Karpas-422 (cell line): ENCODE measurements at regions not wholly inside any gene's neighbourhood (a gene's known extent, or its start where the extent isn't known, plus 50 kb on each side); places are given as distances from the start of the nearest gene placed in this dataset.
"Not testable (repeated sequence)": the region's sequence is repeated elsewhere in the genome, so short reads cannot be mapped to it uniquely, and the experiment has no call there.

Source experiments
- DNase-seq: peaks from one replicate; pipeline ENCODE4 v3.0.0-alpha.2; 2015
- H2AFZ ChIP-seq: fragments of 200-600 bp; sonication (generic); 2 replicates; pipeline ENCODE4 v1.6.1; 2014; ENCODE audit warnings: antibody characterized with exemption, low read length, mixed read lengths
- H3K27ac ChIP-seq: fragments of 200-600 bp; sonication (generic); 2 replicates; pipeline ENCODE4 v1.5.1; 2014; ENCODE audit warnings: mild to moderate bottlenecking, low read length, moderate library complexity
- H3K27me3 ChIP-seq: fragments of 200-600 bp; sonication (generic); 2 replicates; pipeline ENCODE4 v1.6.1; 2014; ENCODE audit warnings: low read length, mixed read lengths
- H3K36me3 ChIP-seq: fragments of 200-600 bp; sonication (generic); 2 replicates; pipeline ENCODE4 v1.6.1; 2014; ENCODE audit warnings: low read length, mixed read lengths; ENCODE audit not compliant: insufficient read depth
- H3K4me1 ChIP-seq: fragments of 200-600 bp; sonication (generic); 2 replicates; pipeline ENCODE4 v1.6.1; 2014; ENCODE audit warnings: mild to moderate bottlenecking, low read length, mixed read lengths
- H3K4me2 ChIP-seq: fragments of 200-600 bp; sonication (generic); 2 replicates; pipeline ENCODE4 v1.6.1; 2014; ENCODE audit warnings: low read length, low read depth, mild to moderate bottlenecking; ENCODE audit not compliant: poor library complexity, severe bottlenecking
- H3K4me3 ChIP-seq: fragments of 200-600 bp; sonication (generic); 2 replicates; pipeline ENCODE4 v1.5.1; 2014; ENCODE audit warnings: mild to moderate bottlenecking, antibody characterized with exemption, low read length, mixed read lengths
- H3K79me2 ChIP-seq: fragments of 200-600 bp; sonication (generic); 2 replicates; pipeline ENCODE4 v1.6.1; 2014; ENCODE audit warnings: mild to moderate bottlenecking, low read length, mixed read lengths
- H3K9ac ChIP-seq: fragments of 200-600 bp; sonication (generic); 2 replicates; pipeline ENCODE4 v1.6.0; 2014; ENCODE audit warnings: low read length
- H3K9me2 ChIP-seq: fragments of 200-600 bp; sonication (generic), shearing (Covaris generic); replicated peaks from 2 replicates; pipeline ENCODE4 v1.6.0; 2014; ENCODE audit warnings: mild to moderate bottlenecking, low read length, moderate library complexity; ENCODE audit not compliant: insufficient read depth
- H3K9me3 ChIP-seq: fragments of 300-700, 200-600 bp; sonication (generic); 2 replicates; pipeline ENCODE4 v1.6.1; 2014; ENCODE audit warnings: low read length, mixed read lengths
- H4K20me1 ChIP-seq: fragments of 200-600 bp; sonication (generic); 2 replicates; pipeline ENCODE4 v1.6.1; 2014; ENCODE audit warnings: mild to moderate bottlenecking, antibody characterized with exemption, low read length, low read depth; ENCODE audit not compliant: insufficient read depth

- Histone ChIP-seq H3K4me2 (no peak overlapping the region), H3K79me2 (no peaks in the 10 kb centered on the region), H3K36me3 (no peaks in the 10 kb centered on the region), H4K20me1 (no peaks in the 10 kb centered on the region), H2AFZ (no peak overlapping the region), H3K4me3 (no peak overlapping the region), H3K27me3 (no peaks in the 10 kb centered on the region), H3K9me3 (no peaks in the 10 kb centered on the region), H3K9ac (no peak overlapping the region), H3K9me2 (no peaks in the 10 kb centered on the region), H3K27ac (no peak overlapping the region), H3K4me1 (no peaks in the 10 kb centered on the region)
- no peak for DNase-seq
Measured at GRCh38 chr5:116779846-116780245, 205.2 kb upstream of the SEMA6A start.

- Histone ChIP-seq H3K4me2 (no peak overlapping the region), H3K9ac (no peak overlapping the region), H2AFZ (no peak overlapping the region), H4K20me1 (no peaks in the 10 kb centered on the region), H3K9me3 (no peaks in the 10 kb centered on the region), H3K27me3 (no peaks in the 10 kb centered on the region), H3K36me3 (no peaks in the 10 kb centered on the region), H3K4me1 (no peaks in the 10 kb centered on the region), H3K79me2 (no peaks in the 10 kb centered on the region), H3K4me3 (no peak overlapping the region), H3K27ac (no peak overlapping the region), H3K9me2 (no peaks in the 10 kb centered on the region)
- DNase-seq = no peak
Measured at GRCh38 chr5:116778651-116779280, 204.1 kb upstream of the SEMA6A start.

GRCh38 chr5:116778032-116778431, 203.4 kb upstream of the SEMA6A start:
- Histone ChIP-seq H3K4me1 (no peaks in the 10 kb centered on the region), H2AFZ (no peak overlapping the region), H4K20me1 (no peaks in the 10 kb centered on the region), H3K27ac (no peak overlapping the region), H3K4me2 (no peak overlapping the region), H3K79me2 (no peaks in the 10 kb centered on the region), H3K4me3 (no peak overlapping the region), H3K9me2 (no peaks in the 10 kb centered on the region), H3K9ac (no peak overlapping the region), H3K36me3 (no peaks in the 10 kb centered on the region), H3K27me3 (no peaks in the 10 kb centered on the region), H3K9me3 (no peaks in the 10 kb centered on the region)
- no peak for DNase-seq

- H3K27me3 ChIP-seq = no peaks in the 10 kb centered on the region
- no peak overlapping the region for H3K4me3 ChIP-seq
- no peaks in the 10 kb centered on the region for H3K9me2 ChIP-seq
Measured at GRCh38 chr5:116773926-116774325, 199.3 kb upstream of the SEMA6A start.

DNA sequence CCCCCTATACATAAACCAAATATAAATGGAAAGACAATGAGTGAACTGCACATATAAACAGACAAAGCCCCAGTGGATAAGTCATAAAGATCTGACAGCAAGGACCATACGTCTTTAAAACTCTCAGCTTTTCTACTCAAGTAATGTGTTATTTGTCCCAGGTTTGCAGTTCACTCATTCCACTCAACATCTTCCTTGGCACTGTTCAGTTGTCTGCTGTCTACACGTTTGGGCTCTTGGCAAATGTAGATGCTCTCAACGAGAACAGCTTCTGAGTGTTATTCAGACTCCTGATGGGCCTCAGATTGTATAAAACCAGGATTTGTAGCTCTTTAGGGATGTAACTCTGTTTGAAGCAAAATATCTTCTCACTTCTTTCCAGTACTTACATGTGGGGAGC, 198.2 kb upstream of the SEMA6A start:
- no peaks in the 10 kb centered on the region for H3K9me3 ChIP-seq
- no peak overlapping the region for H3K4me3 ChIP-seq
- no peak overlapping the region for H3K4me2 ChIP-seq
- H4K20me1 ChIP-seq = no peaks in the 10 kb centered on the region
- no peak overlapping the region for H3K9ac ChIP-seq
- H3K27ac ChIP-seq = no peak overlapping the region
- H3K9me2 ChIP-seq = no peaks in the 10 kb centered on the region
- H3K27me3 ChIP-seq = no peaks in the 10 kb centered on the region
- no peaks in the 10 kb centered on the region for H3K4me1 ChIP-seq
- H2AFZ ChIP-seq = no peak overlapping the region
- H3K79me2 ChIP-seq = no peaks in the 10 kb centered on the region
- no peaks in the 10 kb centered on the region for H3K36me3 ChIP-seq
- DNase-seq = no peak

More at GRCh38 chr5:116773926-116774325, 199.3 kb upstream of the SEMA6A start:
- Histone ChIP-seq H3K4me2 (no peak overlapping the region), H4K20me1 (no peaks in the 10 kb centered on the region), H3K36me3 (no peaks in the 10 kb centered on the region), H3K27ac (no peak overlapping the region), H2AFZ (no peak overlapping the region), H3K4me1 (no peaks in the 10 kb centered on the region), H3K9me3 (no peaks in the 10 kb centered on the region), H3K79me2 (no peaks in the 10 kb centered on the region), H3K9ac (no peak overlapping the region)
- DNase-seq = no peak

- DNase-seq = no peak
- no peak overlapping the region for H3K4me2 ChIP-seq
Measured at GRCh38 chr5:116772152-116772501, 197.5 kb upstream of the SEMA6A start.

DNA sequence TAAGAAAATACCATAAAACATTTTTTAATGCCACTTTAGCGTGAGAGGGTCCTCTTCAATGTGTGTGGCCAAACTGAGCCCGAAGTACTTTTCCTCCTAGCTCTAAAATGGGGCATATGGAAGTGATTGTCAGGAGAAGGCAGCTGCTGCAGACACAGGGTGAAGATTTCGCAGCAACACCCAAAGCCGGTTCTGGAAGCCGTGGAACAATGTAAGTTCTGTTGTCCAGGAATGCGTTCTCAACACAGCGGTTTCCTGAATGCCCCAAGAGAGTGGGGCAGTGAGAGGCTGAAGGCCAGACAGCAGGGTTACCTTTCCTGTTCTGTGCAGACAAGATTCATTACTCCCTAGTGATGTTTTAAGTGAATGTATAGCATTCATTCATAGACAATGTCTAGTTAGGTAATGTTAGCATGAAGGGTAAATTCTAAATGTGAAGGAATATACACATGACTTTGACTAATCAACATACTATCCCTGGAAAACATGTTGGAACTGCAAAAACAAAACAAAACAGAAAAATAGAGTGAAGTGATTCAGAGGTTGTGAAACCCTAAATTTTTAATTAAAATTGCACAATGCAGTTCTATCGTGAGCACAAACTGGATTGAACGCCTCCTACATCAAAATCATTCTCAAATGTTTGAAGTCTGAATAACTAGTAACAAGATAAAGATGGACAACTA, 197.0 kb upstream of the SEMA6A start:
- Histone ChIP-seq H3K4me3 (no peak overlapping the region), H3K9me3 (no peaks in the 10 kb centered on the region), H3K9ac (no peak overlapping the region), H4K20me1 (no peaks in the 10 kb centered on the region), H3K9me2 (no peaks in the 10 kb centered on the region), H3K4me2 (no peak overlapping the region), H3K27ac (no peak overlapping the region), H3K36me3 (no peaks in the 10 kb centered on the region), H3K4me1 (no peaks in the 10 kb centered on the region), H3K79me2 (no peaks in the 10 kb centered on the region), H3K27me3 (no peaks in the 10 kb centered on the region), H2AFZ (no peak overlapping the region)
- no peak for DNase-seq

More at GRCh38 chr5:116772152-116772501, 197.5 kb upstream of the SEMA6A start:
- Histone ChIP-seq H3K9ac (no peak overlapping the region), H3K4me1 (no peaks in the 10 kb centered on the region), H3K9me2 (no peaks in the 10 kb centered on the region), H4K20me1 (no peaks in the 10 kb centered on the region), H3K36me3 (no peaks in the 10 kb centered on the region), H3K9me3 (no peaks in the 10 kb centered on the region), H3K4me3 (no peak overlapping the region), H2AFZ (no peak overlapping the region), H3K79me2 (no peaks in the 10 kb centered on the region), H3K27me3 (no peaks in the 10 kb centered on the region), H3K27ac (no peak overlapping the region)

- not testable (repeated sequence) for DNase-seq, H3K9me3 ChIP-seq, H2AFZ ChIP-seq, H4K20me1 ChIP-seq, H3K36me3 ChIP-seq, H3K9me2 ChIP-seq, H3K4me3 ChIP-seq, H3K4me2 ChIP-seq, H3K79me2 ChIP-seq, H3K4me1 ChIP-seq, H3K27ac ChIP-seq, H3K9ac ChIP-seq, H3K27me3 ChIP-seq
Measured at GRCh38 chr5:116769953-116770352, 195.3 kb upstream of the SEMA6A start.
